ENCODE measurements at regions not wholly inside any gene's neighbourhood (a gene's known extent, or its start where the extent isn't known, plus 50 kb on each side); places are given as distances from the start of the nearest gene placed in this dataset.

- DNase-seq (no peak), ATAC-seq (no peak)
- H3K36me3 ChIP-seq (ENCODE audit: insufficient read depth in 1 of 2, low read depth in 1 of 2) = no peaks in the 10 kb centered on the region
- peaks cover 8% of the 10 kb centered on the region for H3K9me3 ChIP-seq
- H3K4me1 ChIP-seq = peaks cover 5% of the 10 kb centered on the region
- no peak for TF ChIP-seq CTCF (IDR thresholded peaks at IDR 0.05)
- no peak overlapping the region for H3K4me3 ChIP-seq
- H3K27ac ChIP-seq = no peak overlapping the region
- no peaks in the 10 kb centered on the region for H3K27me3 ChIP-seq (ENCODE audit: insufficient read depth in 3 of 3, low read length in 2 of 3)
- intact Hi-C loops (cut with DNase I) = no loop called here
These were observed 185.5 kb upstream of the KCNN2 start for GRCh38 chr5:114176356-114176755.

GRCh38 chr5:114179134-114179533, 182.7 kb upstream of the KCNN2 start:
- TF ChIP-seq CTCF (IDR thresholded peaks at IDR 0.05) = no peak
- ATAC-seq = no peak
- H3K27ac ChIP-seq = no peak overlapping the region

GRCh38 chr5:114184006-114184405, 177.9 kb upstream of the KCNN2 start:
- no peak for TF ChIP-seq CTCF (IDR thresholded peaks at IDR 0.05)
- 63 to 71% (median 70%) methylated on average over 1 of the region's 1 CpG for WGBS, 3 donors
- Histone ChIP-seq H3K27me3 (ENCODE audit: insufficient read depth in 3 of 3, low read length in 2 of 3) (no peaks in the 10 kb centered on the region), H3K27ac (no peak overlapping the region), H3K36me3 (ENCODE audit: insufficient read depth in 1 of 2, low read depth in 1 of 2) (no peaks in the 10 kb centered on the region), H3K4me1 (no peaks in the 10 kb centered on the region), H3K9me3 (peaks cover 10% of the 10 kb centered on the region), H3K4me3 (no peak overlapping the region)
- ATAC-seq (no peak), DNase-seq (no peak)
- intact Hi-C loops (cut with DNase I) = no loop called here

More at GRCh38 chr5:114179134-114179533, 182.7 kb upstream of the KCNN2 start:
- Histone ChIP-seq H3K4me3 (no peak overlapping the region), H3K36me3 (ENCODE audit: insufficient read depth in 1 of 2, low read depth in 1 of 2) (no peaks in the 10 kb centered on the region), H3K27me3 (ENCODE audit: insufficient read depth in 3 of 3, low read length in 2 of 3) (no peaks in the 10 kb centered on the region), H3K9me3 (peaks cover 10% of the 10 kb centered on the region), H3K4me1 (peaks cover 5% of the 10 kb centered on the region)
- 42 to 52% (median 45%) methylated on average over 2 of the region's 2 CpGs for WGBS, 3 donors
- DNase-seq = no peak
- intact Hi-C loops (cut with DNase I) = no loop called here

- peak overlapping the region; percentile 56 for H3K27ac ChIP-seq
- H3K9me3 ChIP-seq = peaks cover 10% of the 10 kb centered on the region
- peak in 1 of 4 donors; percentile 37 for ATAC-seq
- H3K36me3 ChIP-seq (ENCODE audit: insufficient read depth in 1 of 2, low read depth in 1 of 2) = no peaks in the 10 kb centered on the region
- DNase-seq = peak; percentile 16 to 36
- no peak for TF ChIP-seq CTCF (IDR thresholded peaks at IDR 0.05)
- H3K27me3 ChIP-seq (ENCODE audit: insufficient read depth in 3 of 3, low read length in 2 of 3) = no peaks in the 10 kb centered on the region
- intact Hi-C loops (cut with DNase I) = no loop called here
- WGBS, 3 donors = 58 to 64% (median 64%) methylated on average over 8 of the region's 8 CpGs
- no peak overlapping the region for H3K4me3 ChIP-seq
- H3K4me1 ChIP-seq = no peaks in the 10 kb centered on the region
These were observed 176.6 kb upstream of the KCNN2 start for GRCh38 chr5:114185274-114185673.

GRCh38 chr5:114191441-114191840, 170.4 kb upstream of the KCNN2 start:
- 25 to 44% (median 41%) methylated on average over 1 of the region's 1 CpG for WGBS, 3 donors
- Histone ChIP-seq H3K27me3 (ENCODE audit: insufficient read depth in 3 of 3, low read length in 2 of 3) (no peaks in the 10 kb centered on the region), H3K36me3 (ENCODE audit: insufficient read depth in 1 of 2, low read depth in 1 of 2) (no peaks in the 10 kb centered on the region), H3K4me3 (no peak overlapping the region), H3K27ac (no peak overlapping the region), H3K4me1 (no peaks in the 10 kb centered on the region), H3K9me3 (no peaks in the 10 kb centered on the region)
- DNase-seq (no peak), ATAC-seq (no peak)
- intact Hi-C loops (cut with DNase I) = no loop called here
- no peak for TF ChIP-seq CTCF (IDR thresholded peaks at IDR 0.05)
